Endothelial cell of umbilical vein (primary cell): ENCODE measurements at regions not wholly inside any gene's neighbourhood (a gene's known extent, or its start where the extent isn't known, plus 50 kb on each side); places are given as distances from the start of the nearest gene placed in this dataset.

ENCODE experiments used
- BruUV-seq: library from RNA; stranded (reverse); fragments of 400-500 nt; replicated peaks from 2 replicates; lab custom pipeline; 2021; lab: Mats Ljungman, UMichigan
- CTCF ChIA-PET: fragments of 300-600, 350-600 bp; sonication (Branson Sonifier 250); formaldehyde crosslinking; loops from one replicate; lab custom pipeline; 2021; ENCODE audit warnings: antibody characterized with exemption, inconsistent platforms; lab: Charles Lee
- POLR2A ChIA-PET: fragments of 300-600, 350-600 bp; sonication (Branson Sonifier 250); formaldehyde crosslinking; loops from one replicate; lab custom pipeline; 2021; ENCODE audit warnings: antibody characterized with exemption, inconsistent platforms; lab: Charles Lee
- DNase-seq: peaks from one replicate; pipeline ENCODE4 v3.0.0-alpha.2; 2011; ENCODE audit warnings: low read depth, low spot score
- FAIRE-seq: peaks from 2 replicates; lab custom pipeline; 2011; peaks lifted over from hg19 to GRCh38; lab: Jason Lieb, UNC
- H2AFZ ChIP-seq: 2 replicates; pipeline ENCODE4 v1.6.0; 2012; ENCODE audit warnings: low read depth, low read length, control low read depth, inconsistent platforms
- H3K27ac ChIP-seq: 2 replicates; pipeline ENCODE4 v1.5.1; 2011; ENCODE audit warnings: low read depth, mild to moderate bottlenecking, control low read depth, low read length, moderate library complexity; ENCODE audit not compliant: insufficient read depth
- H3K27me3 ChIP-seq, 2 experiments: 2 replicates each; pipeline versions ENCODE4 v1.6.0 to v1.6.1; 2011; ENCODE audit warnings: low read length in 2 of 2, mixed read lengths in 1 of 2; ENCODE audit not compliant: control insufficient read depth in 2 of 2, insufficient read depth in 2 of 2
- H3K36me3 ChIP-seq, 2 experiments: 2 replicates in 1 of 2; 3 replicates in 1 of 2; pipeline ENCODE4 v1.5.1; 2011; ENCODE audit warnings: low read length in 2 of 2, mild to moderate bottlenecking in 1 of 2, moderate library complexity in 1 of 2; ENCODE audit not compliant: control insufficient read depth in 2 of 2, insufficient read depth in 2 of 2; ENCODE audit errors: extremely low read depth in 1 of 2
- H3K4me1 ChIP-seq: 3 replicates; pipeline ENCODE4 v1.5.1; 2011; ENCODE audit warnings: mild to moderate bottlenecking, low read length; ENCODE audit not compliant: control insufficient read depth, insufficient read depth; ENCODE audit errors: extremely low read depth
- H3K4me2 ChIP-seq: 2 replicates; pipeline ENCODE4 v1.6.1; 2011; ENCODE audit warnings: low read length, control low read depth, mixed read lengths; ENCODE audit not compliant: insufficient read depth
- H3K4me3 ChIP-seq, 3 experiments: fragments of 200-600 bp in 1 of 3; sonication (generic), shearing (Covaris generic) in 1 of 3; replicated peaks in 1 of 3; 2 replicates each; pipeline ENCODE4 v1.5.1; 2011 to 2016; ENCODE audit warnings: control low read depth in 3 of 3, low read length in 3 of 3, mild to moderate bottlenecking in 2 of 3, inconsistent platforms in 1 of 3, low read depth in 1 of 3, moderate library complexity in 1 of 3; ENCODE audit not compliant: insufficient read depth in 1 of 3
- H3K79me2 ChIP-seq: 2 replicates; pipeline ENCODE4 v1.6.0; 2012; ENCODE audit warnings: low read length, inconsistent platforms; ENCODE audit not compliant: control insufficient read depth, insufficient read depth
- H3K9ac ChIP-seq: replicated peaks from 2 replicates; pipeline ENCODE3; 2011; ENCODE audit warnings: low read length, control low read depth; ENCODE audit not compliant: insufficient read depth; ENCODE audit errors: extremely low read depth
- H3K9me1 ChIP-seq: replicated peaks from 3 replicates; pipeline ENCODE4 v1.6.0; 2011; ENCODE audit warnings: mild to moderate bottlenecking, low read length; ENCODE audit not compliant: control insufficient read depth, insufficient read depth; ENCODE audit errors: extremely low read depth
- H3K9me3 ChIP-seq: replicated peaks from 2 replicates; pipeline ENCODE4 v1.5.1; 2012; ENCODE audit warnings: low read length, inconsistent platforms; ENCODE audit not compliant: control insufficient read depth, insufficient read depth
- H4K20me1 ChIP-seq: replicated peaks from 2 replicates; pipeline ENCODE3; 2011; ENCODE audit warnings: mild to moderate bottlenecking, low read length; ENCODE audit not compliant: control insufficient read depth, insufficient read depth; ENCODE audit errors: extremely low read depth
- EZH2 ChIP-seq: IDR thresholded peaks from 2 replicates; pipeline ENCODE4 v1.6.1; 2012; ENCODE audit warnings: borderline replicate concordance, low read depth, mild to moderate bottlenecking, moderate library complexity, low read length, inconsistent platforms; ENCODE audit not compliant: severe bottlenecking
- FOS ChIP-seq: IDR thresholded peaks from 2 replicates; pipeline ENCODE4 v1.6.1; 2011; ENCODE audit warnings: mild to moderate bottlenecking, low read length, moderate library complexity, borderline replicate concordance; ENCODE audit not compliant: insufficient read depth
- GATA2 ChIP-seq: IDR thresholded peaks from 2 replicates; pipeline ENCODE4 v1.7.0; 2011; ENCODE audit warnings: low read depth, mild to moderate bottlenecking, moderate library complexity, mixed read lengths, low read length; ENCODE audit not compliant: insufficient read length, insufficient read depth
- JUN ChIP-seq: IDR thresholded peaks from 2 replicates; pipeline ENCODE4 v1.6.1; 2011; ENCODE audit warnings: borderline replicate concordance, low read depth; ENCODE audit not compliant: insufficient read length, insufficient read depth
- MYC ChIP-seq: IDR thresholded peaks from one replicate; pipeline ENCODE4 v1.6.1; 2011; ENCODE audit warnings: mild to moderate bottlenecking, low read depth, low read length
- POLR2A ChIP-seq: IDR thresholded peaks from 2 replicates; pipeline ENCODE4 v1.6.1; 2012; ENCODE audit warnings: low read depth, mild to moderate bottlenecking, control low read depth, low read length
- POLR2AphosphoS5 ChIP-seq: IDR thresholded peaks from 2 replicates; pipeline ENCODE4 v1.6.1; 2012; ENCODE audit warnings: low read depth, mild to moderate bottlenecking, control low read depth, low read length, moderate library complexity; ENCODE audit not compliant: insufficient read depth
- dilution Hi-C: fragments of 300-500 bp; cut with MboI; formaldehyde crosslinking; loops from one replicate; pipeline ENCODE4 v1.15.0; 2019; ENCODE audit warnings: low sequenced_read_pairs; ENCODE audit not compliant: extremely low pct_ligation_motif_present
- intact Hi-C: fragments of 100-400 bp; cut with micrococcal nuclease; formaldehyde crosslinking; loops from one replicate; pipeline ENCODE4 v1.10.0; 2022
- TF ChIP-seq, protein P1 (sequence below), 2 donors: IDR thresholded peaks; 1 replicate in 1 of 2; 2 replicates in 1 of 2; pipeline ENCODE4 v1.5.1; 2011; ENCODE audit warnings: low read length in 2 of 2, mild to moderate bottlenecking in 2 of 2, moderate library complexity in 2 of 2, control low read depth in 1 of 2, inconsistent platforms in 1 of 2, low read depth in 1 of 2; ENCODE audit not compliant: insufficient read depth in 1 of 2; ENCODE audit errors: extremely low read depth in 1 of 2
- TF ChIP-seq, protein P2 (sequence below): IDR thresholded peaks from 2 replicates; pipeline ENCODE4 v1.6.1; 2011; ENCODE audit not compliant: insufficient read depth, insufficient read length

DNA sequence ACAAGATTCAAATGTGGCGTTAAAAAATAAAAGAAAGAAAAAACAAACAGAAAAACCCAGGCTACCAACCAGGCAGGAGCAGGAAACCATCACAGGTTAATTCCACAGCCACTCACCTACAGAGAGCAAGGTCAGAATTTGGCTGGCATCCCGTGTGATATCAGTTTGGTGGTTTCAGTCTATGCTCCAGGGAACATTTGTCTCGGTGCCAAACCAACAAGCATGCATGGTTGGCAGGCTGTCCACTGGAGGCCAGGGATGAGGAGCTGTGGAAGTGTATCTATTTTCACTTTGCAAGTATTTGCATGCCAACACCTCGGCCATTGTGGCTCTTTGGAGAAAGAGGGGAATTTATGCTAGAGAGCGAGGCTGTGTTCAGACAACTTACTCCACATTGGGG lies 53.1 kb upstream of the PROX1 start:
- intact Hi-C loops = no loop called here
- Histone ChIP-seq H3K27me3 (peaks cover 2 to 4% of the 10 kb centered on the region in 2 experiments), H3K9me3 (no peaks in the 10 kb centered on the region), H3K27ac (no peak overlapping the region), H3K36me3 (no peaks in the 10 kb centered on the region), H3K79me2 (no peaks in the 10 kb centered on the region), H3K4me1 (no peaks in the 10 kb centered on the region), H3K9me1 (no peaks in the 10 kb centered on the region), H3K4me2 (no peak overlapping the region), H4K20me1 (no peaks in the 10 kb centered on the region), H2AFZ (no peak overlapping the region), H3K4me3 (no peak overlapping the region), H3K9ac (no peak overlapping the region)
- FAIRE-seq (no peak), DNase-seq (no peak)
- ChIA-PET CTCF (interaction anchor here (1.6 kb wide), 1 partner anchor 10 kb away, joined by 4 read pairs; no protein-coding TSS in a partner anchor), POLR2A (no interaction called here)
- TF ChIP-seq GATA2 (no peak), JUN (no peak), MYC (no peak), EZH2 (no peak), POLR2AphosphoS5 (no peak), FOS (no peak), POLR2A (no peak)
- TF ChIP-seq, protein P1, sequence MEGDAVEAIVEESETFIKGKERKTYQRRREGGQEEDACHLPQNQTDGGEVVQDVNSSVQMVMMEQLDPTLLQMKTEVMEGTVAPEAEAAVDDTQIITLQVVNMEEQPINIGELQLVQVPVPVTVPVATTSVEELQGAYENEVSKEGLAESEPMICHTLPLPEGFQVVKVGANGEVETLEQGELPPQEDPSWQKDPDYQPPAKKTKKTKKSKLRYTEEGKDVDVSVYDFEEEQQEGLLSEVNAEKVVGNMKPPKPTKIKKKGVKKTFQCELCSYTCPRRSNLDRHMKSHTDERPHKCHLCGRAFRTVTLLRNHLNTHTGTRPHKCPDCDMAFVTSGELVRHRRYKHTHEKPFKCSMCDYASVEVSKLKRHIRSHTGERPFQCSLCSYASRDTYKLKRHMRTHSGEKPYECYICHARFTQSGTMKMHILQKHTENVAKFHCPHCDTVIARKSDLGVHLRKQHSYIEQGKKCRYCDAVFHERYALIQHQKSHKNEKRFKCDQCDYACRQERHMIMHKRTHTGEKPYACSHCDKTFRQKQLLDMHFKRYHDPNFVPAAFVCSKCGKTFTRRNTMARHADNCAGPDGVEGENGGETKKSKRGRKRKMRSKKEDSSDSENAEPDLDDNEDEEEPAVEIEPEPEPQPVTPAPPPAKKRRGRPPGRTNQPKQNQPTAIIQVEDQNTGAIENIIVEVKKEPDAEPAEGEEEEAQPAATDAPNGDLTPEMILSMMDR (IDR thresholded peaks at IDR 0.05; ENCODE audit: extremely low read depth in 1 of 2, insufficient read depth in 1 of 2, low read depth in 1 of 2, low read length in 2 of 2) = no peak
- TF ChIP-seq, protein P2, sequence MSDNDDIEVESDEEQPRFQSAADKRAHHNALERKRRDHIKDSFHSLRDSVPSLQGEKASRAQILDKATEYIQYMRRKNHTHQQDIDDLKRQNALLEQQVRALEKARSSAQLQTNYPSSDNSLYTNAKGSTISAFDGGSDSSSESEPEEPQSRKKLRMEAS = no peak
- dilution Hi-C loops = no loop called here
- no TSS peak for BruUV-seq
